ENCODE measurements at regions not wholly inside any gene's neighbourhood (a gene's known extent, or its start where the extent isn't known, plus 50 kb on each side); places are given as distances from the start of the nearest gene placed in this dataset.

- Histone ChIP-seq H3K4me1 (peaks cover 5 to 27% (median 17%) of the 10 kb centered on the region in 3 donors), H3K9me3 (no peaks in the 10 kb centered on the region), H3K27ac (peak overlapping the region; percentile 13 to 42 (median 18)), H3K27me3 (no peaks in the 10 kb centered on the region), H3K4me3 (no peak overlapping the region), H3K36me3 (no peaks in the 10 kb centered on the region)
- DNase-seq, result no peak
- TF ChIP-seq CTCF (IDR thresholded peaks at IDR 0.05) (no peak), POLR2A (IDR thresholded peaks at IDR 0.05) (no peak)
- 37 to 41% methylated on average over 1 of the region's 1 CpG for WGBS, 2 donors
- intact Hi-C loops (cut with DNase I), result no loop called here
These were observed 51.0 kb upstream of the EML4 start for GRCh38 chr2:42117923-42118753.

DNA sequence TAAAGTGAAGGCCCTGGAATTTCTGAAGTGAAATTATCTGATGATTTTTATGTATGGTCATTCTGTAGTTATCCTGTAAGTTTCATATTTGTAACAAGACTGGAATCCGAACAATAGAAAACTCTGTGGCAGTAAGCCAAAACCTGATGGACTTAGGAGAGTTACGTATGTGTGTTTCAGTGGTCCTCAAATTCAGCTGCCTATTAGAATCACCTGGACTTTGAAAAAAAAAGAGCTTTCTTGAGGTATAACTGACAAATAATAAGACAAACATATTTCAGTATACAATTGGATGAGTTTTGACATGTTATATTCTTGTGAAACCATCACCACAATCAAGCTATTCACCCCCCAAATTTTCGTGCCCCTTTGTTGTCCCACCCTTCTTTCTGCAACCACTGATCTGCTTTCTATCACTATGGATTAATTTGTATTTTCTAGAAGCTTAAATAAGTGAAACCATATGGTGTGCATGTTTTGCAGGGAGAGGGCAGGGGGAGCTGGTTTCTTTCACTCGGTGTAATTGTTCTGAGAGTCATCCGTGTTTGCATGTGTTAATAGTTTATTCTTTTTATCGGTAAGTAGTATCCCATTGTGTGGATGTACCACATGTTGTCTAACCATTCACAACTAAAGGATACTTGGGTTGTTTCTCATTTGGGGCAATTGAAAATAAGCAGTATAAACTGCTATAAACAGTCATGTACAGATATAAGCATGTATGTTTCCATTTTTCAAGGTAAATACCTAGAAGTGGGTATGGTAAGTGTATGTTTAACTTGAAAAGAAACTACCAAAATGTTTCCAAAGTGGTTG, 50.2 kb upstream of the EML4 start:
- Histone ChIP-seq H3K4me1 (peaks cover 5 to 34% (median 24%) of the 10 kb centered on the region in 3 donors), H3K36me3 (no peaks in the 10 kb centered on the region), H3K27ac (peak overlapping the region in 3 of 4 donors; percentile 13 to 42 (median 20)), H3K27me3 (no peaks in the 10 kb centered on the region), H3K4me3 (no peak overlapping the region), H3K9me3 (no peaks in the 10 kb centered on the region)
- no peak for TF ChIP-seq CTCF (IDR thresholded peaks at IDR 0.05)
- no peak for TF ChIP-seq POLR2A (IDR thresholded peaks at IDR 0.05)
- DNase-seq, result no peak
- intact Hi-C loops (cut with DNase I), result no loop called here
- 54 to 58% methylated on average over 6 of the region's 6 CpGs for WGBS, 2 donors

All from esophagus squamous epithelium (tissue), 5 donors.